IPS DF 4.7 (cell line): ENCODE measurements at regions not wholly inside any gene's neighbourhood (a gene's known extent, or its start where the extent isn't known, plus 50 kb on each side); places are given as distances from the start of the nearest gene placed in this dataset.

Experiments
- DNase-seq: peaks from one replicate; pipeline ENCODE4 v3.0.0-alpha.2; 2013; ENCODE audit warnings: low spot score; ENCODE audit errors: extremely low read depth

DNA sequence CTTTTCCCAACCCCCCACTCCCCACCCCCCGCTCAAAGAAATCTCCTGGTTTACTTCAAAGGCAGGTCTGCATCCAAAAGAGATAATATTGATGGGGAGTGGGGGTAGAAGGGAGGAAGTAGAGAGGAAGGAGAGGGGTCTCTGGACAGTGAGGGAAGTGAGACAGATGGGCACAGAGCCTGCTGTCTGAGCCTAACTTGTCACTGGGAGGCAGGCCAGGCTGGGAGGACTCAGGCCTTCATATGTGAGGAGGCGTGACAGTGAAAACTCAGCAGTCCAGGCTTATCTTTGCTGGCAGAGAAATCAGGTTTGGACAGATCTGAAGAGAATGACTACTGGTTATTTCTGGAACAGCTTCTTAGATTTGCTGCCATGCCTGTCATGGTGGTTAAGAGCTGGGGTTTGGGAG, 192.3 kb downstream of the NUAK1 start:
- DNase-seq: no peak

DNA sequence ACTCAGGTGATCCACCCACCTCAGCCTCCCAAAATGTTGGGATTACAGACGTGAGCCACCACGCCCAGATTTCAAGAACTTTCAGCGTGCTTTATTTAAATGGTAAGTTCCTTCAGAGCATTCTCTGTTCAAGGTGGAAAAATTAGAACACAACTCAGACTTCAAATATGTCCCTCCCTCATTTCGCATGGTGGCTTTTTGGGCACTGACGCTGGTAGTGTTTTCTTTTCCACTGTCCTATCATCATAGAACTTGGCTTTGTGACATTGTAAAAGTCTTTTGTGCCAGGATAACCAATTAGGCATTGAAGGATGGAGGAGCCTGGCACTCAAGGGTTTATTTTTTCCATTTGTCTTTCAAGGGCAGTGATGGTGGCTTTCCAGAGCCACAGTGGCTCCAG, 190.8 kb downstream of the NUAK1 start:
- no peak for DNase-seq

DNA sequence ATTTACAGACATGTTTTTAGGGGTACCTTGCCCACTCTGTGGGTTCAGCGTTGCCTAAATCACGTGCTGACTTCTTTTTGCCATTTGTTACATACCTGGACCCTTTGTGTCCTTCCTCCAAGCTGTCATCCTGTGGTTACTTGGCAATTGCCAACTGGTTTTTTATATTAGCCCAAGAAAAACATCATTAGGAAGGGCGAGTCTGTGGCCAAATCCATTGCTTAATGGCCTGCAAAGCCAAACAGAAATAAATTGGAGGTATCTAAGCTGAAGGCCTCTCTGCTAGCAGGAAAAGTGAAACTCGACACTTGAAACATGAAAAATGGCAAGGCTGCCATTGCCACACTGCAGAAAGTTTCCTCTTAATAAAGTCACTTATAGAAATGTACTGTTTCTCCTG, 190.4 kb downstream of the NUAK1 start:
- no peak for DNase-seq

DNA sequence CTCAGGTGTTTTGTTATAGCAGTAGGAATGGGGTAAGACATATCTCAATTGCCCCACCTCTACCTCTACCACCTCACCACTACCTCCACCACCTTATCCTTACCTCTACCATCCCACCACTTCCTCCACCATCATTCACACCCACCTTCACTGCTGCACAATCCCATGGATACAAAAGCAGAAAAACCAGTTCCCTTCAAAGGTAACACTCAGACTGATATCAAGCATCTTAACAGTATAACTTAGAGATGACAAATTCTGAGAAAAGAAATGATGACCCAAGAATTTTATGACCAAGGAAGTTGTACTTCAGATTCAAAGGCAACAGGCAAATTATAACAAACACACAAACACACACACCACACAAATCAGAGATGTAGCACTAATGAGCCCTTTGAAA, 189.4 kb downstream of the NUAK1 start:
- no peak for DNase-seq

DNA sequence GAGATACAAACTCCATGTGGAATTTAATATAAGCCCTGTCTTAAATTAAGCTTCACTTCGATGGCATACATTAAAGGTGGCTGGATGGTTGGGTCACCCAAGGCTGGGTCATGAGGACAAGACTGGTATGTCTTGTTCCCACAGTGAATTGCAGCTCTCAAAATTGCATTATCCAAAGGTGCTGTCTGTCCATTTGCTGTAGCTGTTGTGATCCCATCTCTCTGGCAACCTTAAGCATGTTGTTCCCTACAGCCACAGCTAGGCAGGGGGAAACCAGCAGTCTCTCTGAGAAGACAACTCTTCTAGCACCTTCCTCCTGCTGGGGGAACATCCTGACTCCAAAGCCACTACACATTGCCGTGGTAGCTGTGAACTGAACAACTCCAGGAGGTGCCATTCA, 187.0 kb downstream of the NUAK1 start:
- DNase-seq: no peak

DNA sequence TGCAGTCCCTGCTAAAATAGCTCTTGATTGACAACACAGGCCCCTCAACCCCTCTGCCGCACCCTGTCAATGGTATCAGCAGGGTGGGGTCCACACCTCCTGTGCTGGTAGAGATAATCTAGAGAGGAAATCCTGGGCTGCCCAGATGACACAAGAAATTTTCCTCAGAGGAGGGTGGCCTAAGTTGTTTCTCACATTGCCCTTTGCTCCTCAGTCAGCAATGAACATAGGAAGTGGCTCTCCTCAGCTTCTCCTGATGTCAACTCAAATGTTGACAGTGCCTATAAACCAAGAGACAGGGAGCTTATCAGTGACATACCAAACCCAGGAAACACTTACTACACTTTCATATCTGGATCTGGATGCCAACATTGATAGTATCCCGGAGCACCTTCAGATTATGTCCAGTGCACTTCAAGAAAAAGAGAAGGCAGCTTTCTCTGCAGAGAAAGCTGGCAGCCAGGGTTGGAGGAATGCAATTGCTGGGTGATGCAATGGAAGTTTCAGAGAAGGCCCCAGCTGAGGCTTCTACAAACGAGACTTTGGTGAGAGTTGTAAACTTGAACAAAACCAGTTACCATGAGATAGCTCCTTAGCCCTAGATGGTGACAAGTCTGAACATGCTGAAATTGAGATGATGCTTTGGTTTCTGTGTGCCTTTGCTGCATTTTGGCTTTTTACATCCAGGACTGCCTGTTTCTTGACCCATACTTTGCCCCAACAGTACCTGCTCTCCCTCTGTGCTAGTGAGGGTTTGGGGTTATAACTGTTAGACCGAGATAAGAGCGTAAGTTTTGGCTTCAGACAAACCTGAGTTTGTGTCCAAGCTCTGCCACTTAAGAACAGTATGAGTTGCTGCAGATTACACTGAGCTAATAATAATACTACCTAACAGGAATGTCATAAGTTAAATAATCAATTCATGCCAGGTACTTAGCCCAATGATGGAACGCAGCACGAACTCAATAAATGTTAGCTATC, 183.5 kb downstream of the NUAK1 start:
- DNase-seq: no peak

DNA sequence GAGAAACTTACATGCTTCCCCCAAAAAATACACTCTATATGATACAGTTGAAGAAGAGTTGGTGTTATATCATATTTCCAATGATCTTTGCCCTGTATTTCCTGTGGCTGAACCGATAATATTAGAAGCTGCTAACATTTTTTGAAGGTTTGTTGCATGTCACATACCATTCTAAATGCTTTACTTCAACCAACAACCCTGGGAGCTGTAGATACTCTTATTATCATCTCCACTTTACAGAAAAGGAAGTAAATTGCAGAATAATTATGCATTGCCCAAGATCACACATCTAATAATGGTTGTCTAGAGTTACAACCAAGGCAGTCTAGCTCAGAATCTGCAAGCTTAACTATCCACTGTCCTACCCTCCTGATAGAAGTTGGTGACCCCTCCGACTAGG, 182.8 kb downstream of the NUAK1 start:
- no peak for DNase-seq

DNA sequence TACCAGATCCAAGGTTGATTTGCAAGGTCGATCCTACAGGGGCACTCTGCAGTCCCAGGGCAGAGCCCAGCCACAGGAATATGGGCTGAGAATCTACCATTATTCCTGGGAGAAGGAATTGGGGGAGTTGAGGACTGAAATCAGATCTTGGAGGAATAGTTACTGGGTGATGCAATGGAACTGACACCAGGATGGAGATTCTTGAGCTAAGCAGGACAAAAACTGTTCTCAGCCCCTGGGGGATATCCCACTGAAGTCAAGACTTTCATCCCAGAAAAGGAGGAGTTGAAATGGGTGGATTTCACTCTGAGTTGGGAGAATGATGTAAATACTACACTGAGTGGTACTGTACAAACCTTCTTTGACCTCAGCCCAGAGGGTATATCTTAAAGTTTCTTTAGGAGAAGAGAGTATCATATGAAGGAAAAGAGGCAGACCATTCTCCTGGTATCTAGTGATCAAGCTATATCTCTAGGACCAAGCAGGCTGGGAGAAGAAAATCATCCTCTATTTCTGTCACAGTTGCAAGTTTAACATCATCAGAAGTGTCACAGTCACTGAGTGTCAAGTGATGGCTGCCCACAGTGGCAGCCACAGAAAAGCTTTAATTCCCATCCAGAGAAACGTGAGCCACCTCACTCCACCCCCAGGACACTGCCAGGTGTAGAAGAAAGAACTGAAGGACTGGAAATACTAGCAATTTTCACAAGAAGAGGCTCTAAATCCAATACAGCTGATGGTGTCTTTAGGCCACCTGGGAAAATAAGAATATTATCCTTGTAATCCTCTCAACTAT, 181.9 kb downstream of the NUAK1 start:
- no peak for DNase-seq

DNA sequence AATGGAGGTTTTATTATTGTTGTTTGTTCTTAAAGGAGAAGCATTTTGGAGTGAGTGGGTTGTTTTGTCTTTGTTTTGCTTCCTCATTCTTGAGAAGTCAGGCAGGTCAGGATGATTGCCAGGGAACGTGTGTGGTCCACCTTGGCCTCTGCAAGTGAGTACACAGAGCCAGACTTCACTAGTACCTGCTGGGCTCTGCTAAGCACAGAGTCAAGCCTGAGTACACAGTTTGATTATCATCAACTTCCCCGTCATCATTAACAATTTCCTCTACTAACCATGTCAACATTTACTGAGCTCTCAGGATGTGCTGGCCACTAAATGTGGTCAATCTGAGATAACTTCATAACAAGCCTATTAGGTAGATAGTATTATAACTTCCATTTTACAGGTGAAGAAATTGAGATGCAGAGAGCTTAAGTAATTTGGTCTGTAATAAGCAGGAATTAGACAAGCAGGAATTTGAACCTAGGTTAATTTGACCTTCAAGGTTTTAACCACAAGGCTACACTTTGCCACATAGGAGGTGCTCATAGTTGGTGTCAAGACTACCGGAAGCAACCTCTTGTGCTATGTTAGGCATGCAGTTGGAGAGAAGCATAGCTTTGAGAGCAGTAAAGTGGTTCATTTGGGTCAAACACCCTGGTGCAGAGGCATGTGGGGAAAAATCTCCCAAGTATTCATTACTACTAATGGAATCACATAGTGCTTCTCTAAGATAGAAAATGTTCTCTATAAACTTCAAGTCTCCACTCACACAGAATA, 178.3 kb downstream of the NUAK1 start:
- no peak for DNase-seq

DNA sequence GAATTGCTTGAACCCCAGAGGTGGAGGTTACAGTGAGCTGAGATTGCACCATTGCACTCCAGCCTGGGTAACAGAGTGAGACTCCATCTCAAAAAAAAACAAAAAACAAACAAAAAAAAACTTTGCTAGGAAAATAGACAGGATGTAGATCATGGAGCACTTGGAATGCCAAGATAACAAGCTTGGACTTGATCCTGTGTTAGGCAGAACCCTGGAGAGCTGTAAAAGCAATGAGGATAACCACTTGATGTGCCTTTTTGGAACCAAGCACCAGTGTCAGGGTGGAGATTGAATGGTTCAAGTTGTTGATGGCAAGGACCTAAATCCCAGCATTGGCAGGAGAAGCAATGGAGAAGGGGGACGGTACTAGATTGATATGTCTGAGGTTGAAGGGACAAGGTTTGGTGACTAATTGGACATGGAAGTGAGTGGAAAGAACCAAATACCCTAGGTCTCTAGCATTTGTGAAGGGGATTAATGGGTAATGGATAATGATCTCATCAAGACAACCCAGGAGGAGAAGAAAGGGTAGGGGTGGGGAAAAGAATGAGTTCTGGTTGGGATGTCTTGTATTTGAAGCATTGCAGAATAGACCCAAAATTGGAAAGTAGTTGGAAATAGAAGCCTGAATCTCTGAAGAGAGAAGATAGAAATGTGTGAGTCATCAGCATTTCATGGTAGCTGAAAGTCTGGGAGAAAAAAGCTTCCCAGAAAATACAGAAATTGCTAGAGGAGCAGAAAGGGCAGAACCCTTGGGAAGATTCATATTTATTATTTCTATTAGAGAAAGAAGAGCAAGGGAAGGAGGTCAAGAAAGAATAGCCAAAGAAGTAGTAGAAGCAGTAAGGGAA, 176.7 kb downstream of the NUAK1 start:
- DNase-seq: no peak

DNA sequence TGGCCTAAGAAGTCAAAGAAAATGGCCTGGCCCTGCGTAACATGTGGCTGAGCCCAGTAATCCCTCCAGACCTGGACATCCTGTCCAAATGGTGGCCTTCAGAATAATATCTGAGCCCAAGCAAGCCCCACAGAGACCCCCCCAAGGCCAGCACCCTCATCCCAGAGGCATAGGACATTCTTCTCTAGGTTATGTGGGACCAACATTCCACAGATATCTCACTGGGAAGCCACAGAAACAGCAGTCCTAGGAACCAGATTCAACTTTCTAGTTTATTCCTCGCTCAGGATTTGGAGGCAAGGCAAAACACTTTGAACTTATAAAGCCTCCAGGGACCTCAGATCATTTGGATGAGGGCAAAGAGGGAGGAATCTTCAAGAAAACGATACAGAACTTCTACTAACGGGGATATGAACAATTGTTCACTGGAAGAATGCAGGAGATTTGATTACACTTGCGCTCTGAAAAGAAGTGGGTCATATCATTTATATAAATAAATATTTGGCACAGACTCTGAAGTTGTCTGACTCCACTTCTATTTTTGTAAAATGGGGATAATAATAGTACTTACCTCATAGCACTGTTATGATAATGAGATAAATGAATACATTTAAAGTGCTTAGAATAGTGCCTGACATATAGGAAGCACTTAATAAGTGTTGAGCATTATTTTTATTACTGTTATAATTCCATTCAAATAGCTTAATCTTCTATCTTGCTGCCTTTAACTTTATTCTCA, 171.5 kb downstream of the NUAK1 start:
- DNase-seq: no peak

DNA sequence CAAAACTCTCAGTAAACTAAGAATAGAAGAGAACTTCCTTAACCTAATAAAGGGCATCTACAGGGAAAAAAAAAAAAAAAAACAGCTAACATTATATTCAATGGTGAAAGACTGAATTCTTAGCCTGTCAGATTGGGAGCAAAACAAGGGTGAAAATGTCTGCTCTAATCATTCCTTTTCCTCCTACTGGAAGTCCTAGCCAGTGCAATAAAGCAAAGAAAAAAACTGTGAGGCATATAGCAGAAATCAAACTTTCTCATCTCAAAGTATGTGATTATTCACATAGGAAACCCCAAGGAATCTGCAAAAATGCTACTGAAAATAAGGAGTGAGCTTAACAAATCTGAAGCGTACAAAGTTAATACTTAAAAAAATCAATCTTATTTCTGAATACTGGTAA, 170.7 kb downstream of the NUAK1 start:
- no peak for DNase-seq

DNA sequence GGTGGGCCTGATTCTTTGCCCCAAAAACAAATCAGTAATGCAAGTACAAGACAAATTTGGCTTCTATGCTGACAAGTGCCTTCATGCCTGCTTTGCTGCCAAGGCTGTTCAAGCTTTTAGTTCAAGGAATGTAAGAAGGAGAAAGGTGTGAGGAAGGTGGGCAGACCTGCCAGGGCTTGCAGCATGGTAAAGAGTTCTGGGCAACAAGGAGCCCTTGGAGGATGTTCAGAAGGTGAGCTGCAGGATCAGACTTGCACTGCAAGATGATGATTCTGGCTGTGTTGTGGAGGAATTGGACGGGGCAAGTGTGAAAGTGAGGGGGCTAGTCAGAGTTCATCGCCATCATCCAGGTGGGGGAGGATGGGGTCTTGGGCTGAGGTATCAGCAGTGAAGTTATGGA, 167.9 kb downstream of the NUAK1 start:
- no peak for DNase-seq

DNA sequence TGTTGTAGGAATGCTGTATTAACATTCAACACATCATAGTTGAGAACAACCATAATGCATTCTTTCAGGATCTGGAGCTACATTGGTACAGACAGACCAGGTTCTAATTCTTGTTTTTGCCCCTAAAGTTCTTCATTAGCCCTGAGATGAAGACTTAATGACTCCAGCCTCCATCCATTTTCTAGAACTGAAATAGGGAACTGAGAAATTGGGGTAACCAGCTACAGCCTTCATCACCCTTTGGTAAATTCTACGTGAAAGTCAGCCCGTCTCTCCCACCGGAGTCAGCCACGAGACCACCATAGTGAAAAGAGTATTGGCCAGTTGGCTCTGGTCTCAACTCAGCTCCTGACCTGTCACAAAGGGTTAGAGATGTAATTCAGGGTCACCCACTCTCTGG, 164.0 kb downstream of the NUAK1 start:
- no peak for DNase-seq

DNA sequence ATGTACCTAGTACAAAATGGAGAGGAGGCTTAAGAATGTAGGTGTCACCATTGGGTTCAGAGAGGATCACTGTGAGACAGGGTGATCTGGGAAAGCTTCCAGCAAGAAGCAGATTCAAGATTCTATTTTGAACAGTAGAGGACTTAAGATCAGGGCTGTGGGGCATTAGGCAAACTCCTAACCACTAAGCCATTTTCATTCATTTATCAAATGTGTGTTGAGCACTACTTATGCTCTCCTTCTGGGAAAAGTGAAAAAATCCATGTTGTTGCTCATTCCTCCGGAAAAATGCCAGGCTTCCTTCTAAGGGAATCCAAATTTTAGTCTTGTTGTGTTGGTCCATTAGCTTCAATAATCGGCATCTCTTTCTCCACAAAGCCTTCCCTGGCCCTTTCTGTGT, 163.4 kb downstream of the NUAK1 start:
- DNase-seq: no peak

DNA sequence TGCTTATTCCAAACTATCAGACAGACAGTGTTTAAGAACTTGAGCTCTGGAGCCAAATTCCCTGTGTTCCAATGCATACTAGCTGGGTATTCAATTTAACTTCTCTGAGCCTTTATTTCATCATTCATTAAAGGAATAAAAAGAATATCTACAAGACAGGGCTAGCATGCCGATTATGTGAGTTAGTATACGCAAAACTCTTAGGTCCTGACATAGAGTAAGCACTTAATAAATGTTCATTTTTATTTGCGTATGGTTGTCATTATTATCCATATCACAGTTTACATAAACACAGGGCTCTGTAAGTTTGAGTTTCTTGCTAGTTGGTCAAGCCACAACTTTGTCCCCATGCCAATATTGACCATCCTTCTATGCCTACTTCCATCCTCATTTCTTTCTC, 161.5 kb downstream of the NUAK1 start:
- no peak for DNase-seq

DNA sequence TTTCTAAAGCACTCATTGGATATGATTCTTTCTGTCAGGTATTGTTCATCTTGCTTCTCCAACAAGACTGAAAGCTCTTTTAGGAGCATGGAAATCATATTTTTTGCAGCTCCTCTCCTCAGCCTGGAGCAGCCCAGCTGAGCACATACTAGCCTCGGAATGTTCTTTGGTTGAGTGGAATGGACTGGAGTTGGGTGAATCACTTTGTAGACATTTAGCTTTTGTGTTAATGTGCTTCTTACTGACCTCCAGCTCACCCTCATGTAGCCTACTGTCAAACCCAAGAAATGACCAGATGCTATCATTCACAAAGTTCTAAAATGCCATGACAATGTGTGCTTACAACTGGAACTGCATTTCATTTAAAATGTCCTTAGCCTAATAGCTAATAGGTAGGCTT, 161.1 kb downstream of the NUAK1 start:
- DNase-seq: no peak

DNA sequence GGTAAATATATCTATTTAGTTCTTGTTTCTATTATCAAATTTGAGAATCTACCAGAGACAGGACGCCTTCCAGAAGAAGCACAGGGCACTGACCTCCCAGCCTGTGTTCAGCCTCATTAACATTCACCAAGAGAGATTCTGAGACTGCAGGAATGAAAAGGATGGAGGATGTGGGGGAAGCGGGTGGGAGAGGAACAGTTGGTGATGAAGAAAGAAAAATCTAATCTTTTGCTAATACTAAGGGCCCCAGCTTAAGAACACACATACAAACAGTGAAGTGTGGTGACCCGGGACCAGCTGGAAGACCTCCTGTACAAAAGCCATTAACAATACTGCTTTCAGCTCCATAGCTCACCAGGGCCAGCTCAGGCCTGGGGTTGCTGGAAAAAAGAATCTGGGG, 160.5 kb downstream of the NUAK1 start:
- DNase-seq: no peak

DNA sequence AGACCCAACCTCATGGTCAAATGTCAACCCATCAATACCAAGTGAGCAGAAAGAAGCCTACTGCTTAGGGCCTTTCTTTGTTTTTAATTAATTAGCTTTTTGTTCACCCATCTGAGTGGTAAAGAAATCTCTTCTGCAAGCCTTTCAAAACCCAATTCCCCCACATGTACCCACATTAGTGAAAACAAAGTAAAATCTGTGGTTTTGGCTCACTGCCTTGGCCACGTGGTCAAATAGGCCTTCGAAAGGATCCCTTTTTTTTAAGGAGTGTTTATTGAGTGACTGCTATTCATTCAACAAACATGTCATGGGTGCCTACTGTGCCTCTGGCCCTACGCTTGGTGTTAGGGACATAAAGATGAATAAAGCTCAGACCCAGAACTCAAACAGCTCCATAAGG, 160.1 kb downstream of the NUAK1 start:
- DNase-seq: no peak

DNA sequence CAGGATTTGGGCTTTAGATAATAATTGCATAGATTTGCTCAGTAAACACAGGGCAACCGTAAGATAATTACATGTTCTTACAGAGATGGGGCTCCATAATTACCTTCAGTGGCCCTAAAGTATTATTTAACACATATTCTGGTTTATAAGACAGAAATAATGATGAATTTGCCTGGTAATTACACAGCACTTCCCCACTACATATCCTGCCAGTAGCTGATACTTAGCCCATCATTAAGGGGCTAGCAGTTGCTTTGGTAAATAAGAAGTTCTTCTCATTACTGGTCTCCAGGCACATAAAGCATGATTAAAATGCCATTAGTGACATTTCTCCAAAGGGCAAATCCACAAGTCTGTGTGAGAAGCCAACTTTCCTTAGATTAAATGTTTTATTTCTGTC, 158.7 kb downstream of the NUAK1 start:
- DNase-seq: no peak
